NCI-H1105 (cell line): ENCODE measurements at regions not wholly inside any gene's neighbourhood (a gene's known extent, or its start where the extent isn't known, plus 50 kb on each side); places are given as distances from the start of the nearest gene placed in this dataset.
A peak's percentile ranks its signal among the peaks of the same experiment; 100 is the strongest.

Experiments used
- DNase-seq: peaks from one replicate; lab custom pipeline; 2025; lab: John Stamatoyannopoulos, UW

- DNase-seq, result no peak
These were observed 174.3 kb downstream of the KCNE4 start for GRCh38 chr2:223226264-223226663.

- DNase-seq, result no peak
These were observed 175.3 kb downstream of the KCNE4 start for GRCh38 chr2:223227338-223227737.

DNA sequence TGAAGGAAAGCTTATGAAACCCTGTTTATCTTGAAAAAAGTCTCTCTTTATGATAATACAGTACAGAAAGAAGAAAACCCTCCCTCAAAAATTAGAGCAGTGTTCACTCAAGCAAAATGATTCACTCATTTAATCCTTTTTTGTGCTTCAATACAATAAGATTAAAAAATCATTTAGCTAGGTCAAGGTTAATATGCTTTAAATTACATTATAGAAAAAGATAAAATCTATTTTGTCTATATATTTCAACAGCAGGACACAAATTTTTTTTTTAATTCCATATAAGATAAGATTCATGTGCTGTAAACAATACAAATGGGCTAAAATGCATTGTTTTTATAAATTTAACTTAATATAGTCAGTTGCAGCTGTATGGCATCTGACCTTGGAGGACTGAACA, 176.9 kb downstream of the KCNE4 start:
- DNase-seq, result no peak

GRCh38 chr2:223230352-223230751, 178.4 kb downstream of the KCNE4 start:
- no peak for DNase-seq

DNA sequence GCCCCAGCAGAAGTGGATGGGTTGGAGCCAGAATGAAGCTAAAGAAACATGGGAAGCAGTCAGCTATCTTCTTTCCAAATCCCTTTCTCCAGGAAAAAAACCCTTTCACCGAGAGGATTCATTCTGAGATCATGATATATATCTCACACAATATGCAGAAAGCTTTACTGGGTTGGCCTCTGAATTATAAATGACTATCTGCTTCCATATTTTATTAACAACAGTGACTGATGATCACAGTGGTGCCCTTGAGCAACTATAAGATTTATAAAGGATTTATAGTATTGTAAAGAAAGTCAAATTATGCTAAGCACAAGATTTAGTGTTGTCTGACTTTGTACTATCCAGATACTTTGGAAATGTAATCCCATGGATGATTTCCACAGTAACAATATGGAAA, 180.3 kb downstream of the KCNE4 start:
- DNase-seq, result no peak

DNA sequence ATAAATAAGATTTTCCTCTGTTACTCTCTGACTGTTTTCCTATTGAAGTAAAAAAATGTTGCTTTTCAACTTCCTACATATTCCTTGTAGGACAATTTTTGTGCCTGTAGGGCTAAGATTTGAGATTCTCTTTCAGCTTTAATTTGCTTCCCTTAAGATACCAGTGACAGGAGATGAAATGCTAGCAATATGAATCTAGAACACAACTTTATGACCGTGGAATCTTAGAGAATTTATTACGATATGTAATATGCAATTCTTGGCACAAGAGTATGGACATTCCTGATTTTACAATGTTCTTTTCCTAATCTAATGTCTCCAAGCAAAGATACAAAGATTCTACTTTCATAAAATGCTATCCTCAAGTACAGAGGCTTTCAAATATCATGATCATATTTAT, 180.9 kb downstream of the KCNE4 start:
- no peak for DNase-seq

- DNase-seq, result no peak
These were observed 184.0 kb downstream of the KCNE4 start for GRCh38 chr2:223235986-223236385.

DNA sequence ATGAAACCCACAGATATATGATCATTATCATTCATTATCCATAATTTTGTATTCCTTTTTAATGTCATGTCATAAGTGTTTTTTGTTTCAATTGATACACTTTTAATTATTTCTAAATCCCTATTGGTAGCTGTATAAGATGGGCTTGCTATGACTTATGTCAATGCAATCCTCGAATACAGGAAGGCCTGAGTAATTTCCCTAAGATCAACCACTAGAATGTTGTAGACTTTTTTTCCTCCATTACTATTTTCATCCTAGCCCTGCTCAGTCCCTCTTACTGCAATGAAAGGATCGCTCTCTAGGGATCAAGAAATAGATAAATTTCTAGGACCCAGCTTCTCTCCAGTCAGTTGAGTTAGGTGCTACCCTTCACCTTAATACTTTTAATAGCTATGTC, 186.3 kb downstream of the KCNE4 start:
- no peak for DNase-seq

DNA sequence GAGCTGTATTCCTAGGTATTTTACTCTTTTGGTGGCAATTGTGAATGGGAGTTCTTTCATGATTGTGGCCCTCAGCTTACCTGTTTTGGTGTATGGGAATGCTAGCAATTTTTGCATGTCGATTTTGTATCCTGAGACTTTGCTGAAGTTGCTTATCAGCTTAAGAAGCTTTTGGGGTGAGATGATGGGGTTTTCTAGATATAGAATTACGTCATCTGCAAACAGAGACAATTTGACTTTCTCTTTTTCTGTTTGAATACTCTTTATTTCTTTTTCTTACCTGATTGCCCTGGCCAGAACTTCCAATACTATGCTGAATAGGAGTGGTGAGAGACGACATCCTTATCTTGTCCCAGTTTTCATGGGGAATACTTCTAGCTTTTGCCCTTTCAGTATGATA, 191.2 kb downstream of the KCNE4 start:
- DNase-seq, result no peak

DNA sequence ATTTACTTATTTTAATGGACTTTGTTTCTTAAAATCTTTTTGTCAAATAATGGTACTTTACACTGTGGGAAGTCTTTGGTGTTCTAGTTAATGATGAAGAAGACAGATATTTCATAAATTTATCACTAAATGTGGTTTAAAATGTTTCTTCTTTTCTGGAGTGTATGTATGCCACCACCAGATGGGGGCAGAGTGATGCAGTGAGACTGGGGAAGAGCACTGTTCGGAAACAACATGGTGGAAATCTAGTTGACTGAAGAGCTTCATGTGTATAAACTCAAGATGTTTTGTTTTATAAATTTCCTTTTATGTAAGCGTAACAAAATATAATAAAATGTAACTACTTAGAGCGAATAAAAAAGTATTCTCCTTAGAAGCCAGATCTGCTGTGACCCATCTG, 195.1 kb downstream of the KCNE4 start:
- peak; percentile 2 for DNase-seq

DNA sequence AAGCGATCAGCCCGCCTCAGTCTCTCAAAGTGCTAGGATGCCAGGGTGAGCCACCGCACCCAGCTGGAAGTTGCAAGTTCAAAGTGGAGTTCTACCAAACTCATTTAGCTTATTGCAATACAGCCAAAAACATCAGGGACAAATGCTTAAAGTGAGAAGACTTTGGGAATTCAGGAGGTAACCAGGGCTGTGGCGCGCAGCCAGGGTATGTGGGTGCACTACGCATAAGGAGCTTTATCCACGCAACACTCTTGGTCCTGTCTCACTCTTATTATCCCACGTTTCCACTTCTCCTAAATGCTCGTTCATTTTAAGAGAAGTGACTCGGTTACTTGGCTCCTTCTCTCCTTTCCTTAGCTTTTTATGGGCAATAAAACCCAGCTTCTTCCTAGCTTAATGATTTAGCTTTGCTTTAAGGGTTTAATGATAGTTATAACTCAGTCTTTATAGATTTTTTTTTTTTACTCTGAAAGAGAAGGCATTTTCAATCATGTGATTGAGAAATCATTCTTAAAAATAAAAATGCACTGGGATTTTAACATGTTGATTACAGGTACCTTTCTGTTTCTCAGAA, 199.8 kb downstream of the KCNE4 start:
- no peak for DNase-seq

DNA sequence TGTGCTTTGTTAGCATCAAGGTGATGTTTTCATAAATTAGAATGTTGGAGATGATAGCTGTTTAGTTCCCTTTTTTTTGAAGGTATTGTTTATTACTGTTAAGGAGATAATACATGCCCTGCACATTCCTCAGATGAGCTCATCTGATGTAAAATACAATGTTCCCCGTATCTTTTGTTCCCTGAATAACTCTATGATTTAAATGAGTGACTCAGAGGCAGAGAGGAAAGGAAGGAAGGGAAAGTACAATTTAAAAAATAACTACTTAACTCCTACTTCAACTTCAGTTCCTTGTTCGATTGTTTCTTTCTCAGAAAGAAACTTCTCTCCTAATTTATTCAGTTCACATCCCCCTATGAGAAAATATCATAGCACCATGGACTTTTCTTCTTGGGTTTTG, 208.7 kb downstream of the KCNE4 start:
- DNase-seq, result no peak

DNA sequence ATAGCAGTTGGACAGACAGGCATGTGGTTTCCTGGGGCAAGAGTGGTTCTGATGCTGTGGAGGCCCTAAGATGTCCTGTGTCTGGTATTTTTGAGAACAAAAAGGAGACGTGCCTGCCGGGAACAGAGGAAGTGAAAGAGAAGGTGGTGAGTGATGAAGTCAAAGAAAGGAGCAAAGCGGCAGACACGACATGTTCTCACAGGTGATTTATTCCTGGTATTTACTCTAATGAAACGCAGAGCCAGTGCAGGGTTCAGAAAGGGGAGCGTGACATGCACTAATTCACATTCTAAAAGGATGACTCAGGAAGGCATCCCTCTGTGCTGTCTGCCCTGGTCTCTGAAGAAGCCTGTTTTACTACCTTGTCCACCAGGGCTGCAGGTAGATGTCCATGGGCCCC, 211.0 kb downstream of the KCNE4 start:
- DNase-seq, result no peak

DNA sequence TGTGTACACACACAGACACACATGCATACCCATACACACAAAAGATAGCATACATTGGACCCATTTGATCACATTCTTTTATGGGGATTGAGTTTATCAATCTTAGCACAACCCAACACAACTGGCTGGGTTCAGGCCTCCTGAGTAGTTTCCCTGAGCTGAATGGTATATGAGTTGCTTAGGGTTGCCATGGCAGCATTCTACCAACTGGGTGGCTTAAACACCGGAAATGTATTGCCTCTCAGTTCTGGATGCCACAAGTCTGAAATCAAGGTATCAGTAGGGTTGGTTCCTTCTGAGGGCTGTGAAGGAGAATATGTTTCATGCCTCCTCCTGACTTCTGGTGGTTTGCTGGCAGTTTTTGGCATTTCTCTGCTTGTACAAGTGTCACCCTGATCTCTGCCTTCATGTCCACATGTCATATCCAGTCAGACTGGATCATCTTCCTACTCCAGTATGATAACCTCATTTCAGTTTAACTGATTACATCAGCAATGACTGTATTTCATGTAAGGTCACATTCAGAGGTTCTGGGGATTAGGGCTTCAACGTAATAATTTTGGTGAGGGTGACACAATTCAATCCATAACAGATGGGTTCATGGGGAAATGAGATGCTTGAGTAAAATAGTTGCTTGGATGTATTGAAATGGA, 212.7 kb downstream of the KCNE4 start:
- no peak for DNase-seq

- DNase-seq, result no peak
These were observed 215.4 kb downstream of the KCNE4 start for GRCh38 chr2:223267160-223267951.

GRCh38 chr2:223269386-223269785, 217.4 kb downstream of the KCNE4 start:
- no peak for DNase-seq

GRCh38 chr2:223270548-223270947, 218.6 kb downstream of the KCNE4 start:
- no peak for DNase-seq

DNA sequence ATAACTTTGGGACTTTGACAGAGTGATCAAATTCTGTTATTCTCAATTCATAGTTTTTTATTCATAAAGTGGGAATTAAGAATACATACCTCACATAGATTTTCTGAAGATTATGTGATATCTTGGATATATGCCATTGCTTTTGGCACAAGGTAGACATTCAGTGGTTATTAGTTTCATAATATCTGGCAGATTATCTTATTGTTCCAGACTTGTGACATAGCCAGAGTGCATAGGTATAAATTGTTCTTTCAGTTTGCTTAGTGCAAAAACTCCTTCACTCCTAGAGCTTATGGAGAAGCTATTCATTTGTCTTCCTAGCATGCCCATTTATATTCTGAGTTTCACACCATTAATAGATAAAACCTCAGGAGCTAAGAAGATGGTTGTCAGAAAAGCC, 222.0 kb downstream of the KCNE4 start:
- no peak for DNase-seq

GRCh38 chr2:223282221-223282620, 230.2 kb downstream of the KCNE4 start:
- DNase-seq, result no peak

- DNase-seq, result no peak
These were observed 231.3 kb downstream of the KCNE4 start for GRCh38 chr2:223283329-223283728.

- no peak for DNase-seq
These were observed 231.8 kb downstream of the KCNE4 start for GRCh38 chr2:223283771-223284170.

DNA sequence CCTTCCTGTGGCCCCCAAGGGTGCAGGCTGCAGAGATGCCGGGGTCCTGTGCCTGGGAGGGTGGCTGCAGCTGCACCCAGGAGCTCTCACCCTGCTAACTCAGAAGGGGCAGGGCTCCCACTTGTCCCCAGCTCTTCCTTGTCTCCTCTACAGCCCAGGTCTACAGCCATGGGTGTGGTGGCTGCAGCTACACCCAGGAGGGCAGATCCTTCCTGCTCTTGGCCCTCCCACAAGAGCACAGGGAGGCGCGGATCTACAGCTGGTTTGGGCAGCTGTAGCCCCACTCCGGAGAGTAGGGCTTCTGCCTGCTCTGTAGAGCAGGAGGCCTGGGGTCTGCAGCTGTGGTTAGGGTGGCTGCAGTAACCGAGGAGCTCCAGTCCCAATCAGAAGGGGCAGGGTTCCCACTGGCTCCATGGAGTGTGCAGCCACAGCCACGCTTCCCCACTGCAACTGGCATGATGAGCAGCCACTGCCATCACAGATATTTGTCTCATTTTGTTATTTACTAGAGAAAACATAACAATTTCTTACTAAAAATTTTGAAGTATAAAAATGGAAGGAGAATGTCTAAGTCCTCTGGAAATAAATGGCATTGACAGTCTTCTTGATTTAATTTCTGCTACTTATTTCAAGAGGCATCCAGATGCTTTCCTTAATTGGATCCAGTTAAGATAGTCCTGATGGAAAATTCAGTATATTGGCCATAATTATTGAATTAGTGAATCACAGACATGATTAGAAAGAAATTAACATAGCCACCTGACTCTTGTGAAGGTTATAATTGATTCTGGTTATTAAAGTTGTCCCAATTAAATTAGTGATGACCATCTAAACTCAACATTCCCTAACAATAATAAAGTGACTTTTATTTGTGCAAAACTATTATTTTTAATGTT, 233.6 kb downstream of the KCNE4 start:
- no peak for DNase-seq
